GM12864 (cell line): ENCODE measurements at regions not wholly inside any gene's neighbourhood (a gene's known extent, or its start where the extent isn't known, plus 50 kb on each side); places are given as distances from the start of the nearest gene placed in this dataset.

Experiments used
- DNase-seq: peaks from one replicate; pipeline ENCODE4 v3.0.0-alpha.2; 2011; ENCODE audit warnings: low read depth
- H3K4me3 ChIP-seq: 2 replicates; pipeline ENCODE4 v1.5.1; 2011; ENCODE audit warnings: mild to moderate bottlenecking, low read depth, low read length, control low read depth
- TF ChIP-seq, protein P1 (sequence below): IDR thresholded peaks from 2 replicates; pipeline ENCODE4 v1.5.1; 2011; ENCODE audit warnings: low read depth, mild to moderate bottlenecking, moderate library complexity, low read length, control low read depth, inconsistent platforms; ENCODE audit errors: missing control alignments

DNA sequence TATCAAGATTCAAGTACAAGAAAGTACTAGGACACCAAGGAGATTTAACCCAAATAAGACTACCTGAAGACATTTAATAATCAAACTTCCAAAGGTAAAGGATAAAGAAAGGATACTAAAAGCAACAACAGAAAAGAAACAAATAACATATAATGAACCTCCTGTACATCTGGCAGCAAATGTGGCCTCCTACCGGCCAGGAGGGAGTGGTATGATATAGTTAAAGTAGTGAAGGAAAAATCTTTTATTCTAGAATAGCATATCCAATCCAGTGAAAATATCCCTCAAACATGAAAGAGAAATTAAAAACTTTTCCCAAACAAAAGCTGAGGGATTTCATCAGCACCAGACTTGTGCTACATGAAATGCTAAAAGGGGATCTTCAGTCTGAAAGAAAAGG, 104.7 kb upstream of the GUCY1A2 start:
- no peak overlapping the region for H3K4me3 ChIP-seq
- no peak for DNase-seq
- TF ChIP-seq, protein P1, sequence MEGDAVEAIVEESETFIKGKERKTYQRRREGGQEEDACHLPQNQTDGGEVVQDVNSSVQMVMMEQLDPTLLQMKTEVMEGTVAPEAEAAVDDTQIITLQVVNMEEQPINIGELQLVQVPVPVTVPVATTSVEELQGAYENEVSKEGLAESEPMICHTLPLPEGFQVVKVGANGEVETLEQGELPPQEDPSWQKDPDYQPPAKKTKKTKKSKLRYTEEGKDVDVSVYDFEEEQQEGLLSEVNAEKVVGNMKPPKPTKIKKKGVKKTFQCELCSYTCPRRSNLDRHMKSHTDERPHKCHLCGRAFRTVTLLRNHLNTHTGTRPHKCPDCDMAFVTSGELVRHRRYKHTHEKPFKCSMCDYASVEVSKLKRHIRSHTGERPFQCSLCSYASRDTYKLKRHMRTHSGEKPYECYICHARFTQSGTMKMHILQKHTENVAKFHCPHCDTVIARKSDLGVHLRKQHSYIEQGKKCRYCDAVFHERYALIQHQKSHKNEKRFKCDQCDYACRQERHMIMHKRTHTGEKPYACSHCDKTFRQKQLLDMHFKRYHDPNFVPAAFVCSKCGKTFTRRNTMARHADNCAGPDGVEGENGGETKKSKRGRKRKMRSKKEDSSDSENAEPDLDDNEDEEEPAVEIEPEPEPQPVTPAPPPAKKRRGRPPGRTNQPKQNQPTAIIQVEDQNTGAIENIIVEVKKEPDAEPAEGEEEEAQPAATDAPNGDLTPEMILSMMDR, result no peak

DNA sequence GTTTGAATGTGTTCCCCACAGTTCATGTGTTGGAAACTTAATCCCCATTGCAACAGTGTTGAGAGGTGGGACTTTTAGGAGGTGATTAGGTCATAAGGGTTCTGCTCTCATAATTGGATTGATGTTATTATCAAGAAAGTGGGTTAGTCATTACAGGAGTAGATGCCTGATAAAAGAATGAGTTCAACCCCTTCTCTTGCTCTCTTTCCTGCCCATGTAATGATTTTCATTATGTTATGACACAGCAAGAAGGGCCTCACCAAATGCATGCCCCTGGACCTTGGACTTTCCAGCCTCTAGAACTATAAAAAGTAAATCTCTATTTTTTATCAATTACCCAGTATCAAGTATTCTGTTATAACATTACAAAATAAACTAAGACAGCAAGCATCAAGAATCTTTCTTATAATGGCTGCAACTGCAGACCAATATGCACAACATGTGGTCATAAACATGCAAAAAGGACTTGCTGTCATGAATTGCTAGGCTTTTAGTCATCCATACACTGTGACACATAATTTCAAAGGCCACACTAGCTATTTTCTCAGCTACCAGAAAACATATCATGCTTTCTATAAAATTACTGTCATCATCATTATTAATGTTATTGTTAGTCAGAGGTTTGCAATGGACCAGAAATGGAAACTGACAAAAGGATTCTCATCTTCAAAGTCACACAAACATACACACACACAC, 99.9 kb upstream of the GUCY1A2 start:
- no peak for DNase-seq
- TF ChIP-seq, protein P1, result no peak
- H3K4me3 ChIP-seq, result no peak overlapping the region

DNA sequence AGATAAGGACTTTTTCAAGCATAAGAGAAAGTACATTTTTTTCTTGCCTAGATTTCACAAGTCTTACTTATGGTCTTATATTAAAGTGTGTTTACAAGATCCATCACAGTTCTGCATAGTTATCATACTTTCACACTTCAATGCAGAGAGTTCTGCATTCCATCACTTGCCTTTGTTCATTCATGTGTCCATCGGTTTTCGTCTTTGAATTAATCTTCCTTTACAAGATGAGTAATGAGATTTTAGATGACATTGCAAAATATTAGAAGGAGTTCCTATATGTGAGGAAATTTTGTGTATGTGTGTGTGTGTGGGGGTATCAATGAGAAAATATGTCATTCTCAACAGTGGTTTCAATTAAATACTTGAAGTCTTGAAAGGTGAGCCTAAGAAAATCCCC, 98.1 kb upstream of the GUCY1A2 start:
- no peak overlapping the region for H3K4me3 ChIP-seq
- TF ChIP-seq, protein P1, result no peak
- no peak for DNase-seq

DNA sequence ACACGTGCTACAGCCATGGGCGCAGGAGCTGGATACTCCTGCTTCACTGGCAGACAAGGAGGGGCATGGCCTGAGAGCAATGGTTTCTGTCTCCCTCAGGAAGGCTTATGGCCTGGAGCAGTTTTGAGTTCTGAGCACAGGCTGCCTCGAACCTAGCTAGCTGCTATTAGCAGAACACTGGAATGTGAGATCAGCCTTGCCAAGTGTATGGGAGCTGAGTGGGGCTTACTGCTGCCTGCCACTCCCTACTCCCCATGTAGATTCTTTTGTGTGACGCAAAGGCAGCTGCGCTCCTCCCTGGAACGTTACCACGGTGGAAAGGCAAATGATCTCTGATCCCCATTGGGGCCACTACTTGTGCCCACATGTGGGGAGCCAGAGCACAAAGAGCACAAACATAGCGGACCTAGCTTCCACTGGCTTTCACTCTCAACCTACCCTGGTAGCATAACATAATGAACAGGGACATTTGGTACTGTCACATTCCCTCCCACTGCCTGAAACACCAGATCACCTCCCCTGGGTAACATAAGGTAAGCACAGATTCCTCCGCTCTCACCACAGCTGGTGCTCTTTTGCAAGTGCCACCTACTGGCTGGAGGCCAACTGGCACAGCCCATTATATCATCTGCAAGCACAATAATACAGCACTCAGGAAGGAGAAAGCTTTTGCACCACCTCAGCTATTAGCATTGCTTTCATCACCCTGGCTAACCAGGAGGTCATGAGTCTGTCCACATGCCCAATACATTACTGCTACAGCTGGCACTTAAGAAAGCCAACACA, 84.6 kb upstream of the GUCY1A2 start:
- TF ChIP-seq, protein P1, result no peak
- DNase-seq, result no peak
- no peak overlapping the region for H3K4me3 ChIP-seq

DNA sequence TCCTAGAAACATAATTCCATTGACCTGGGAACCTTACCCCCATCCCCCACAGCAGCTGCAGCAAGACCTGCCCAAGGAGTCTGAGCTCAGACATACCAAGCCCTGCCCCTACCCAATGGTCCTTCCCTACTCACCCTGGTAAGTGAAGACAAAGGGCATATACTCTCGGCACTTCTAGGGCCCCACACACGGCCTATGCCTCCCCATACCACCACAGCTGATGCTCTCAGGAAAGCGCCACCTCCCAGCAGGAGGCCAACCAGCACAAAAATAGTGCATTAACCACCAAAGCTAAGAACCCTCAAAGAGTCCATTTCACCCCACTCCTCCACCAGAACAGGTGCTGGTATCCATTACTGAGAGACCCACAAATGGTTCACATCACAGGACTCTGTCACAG, 74.4 kb upstream of the GUCY1A2 start:
- DNase-seq, result no peak
- H3K4me3 ChIP-seq, result no peak overlapping the region
- TF ChIP-seq, protein P1, result no peak

DNA sequence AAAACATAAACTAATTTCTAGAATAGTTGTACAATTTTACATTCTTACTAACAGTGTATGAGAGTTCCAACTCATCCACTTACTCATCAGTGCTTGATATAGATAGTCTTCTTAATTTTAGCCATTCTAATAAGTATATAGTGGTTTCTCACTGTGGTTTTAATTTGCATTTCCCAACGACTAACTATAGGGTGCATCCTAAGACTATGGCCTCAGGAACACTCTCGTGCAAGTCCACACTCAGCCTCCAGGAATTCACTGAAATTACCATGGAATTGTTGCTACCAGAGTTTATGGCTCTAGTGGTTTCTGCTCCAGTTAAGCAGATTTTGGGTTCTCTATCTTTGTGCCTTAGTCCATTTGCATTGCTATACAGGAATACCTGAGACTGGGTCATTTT, 60.1 kb upstream of the GUCY1A2 start:
- TF ChIP-seq, protein P1, result no peak
- no peak for DNase-seq
- no peak overlapping the region for H3K4me3 ChIP-seq

DNA sequence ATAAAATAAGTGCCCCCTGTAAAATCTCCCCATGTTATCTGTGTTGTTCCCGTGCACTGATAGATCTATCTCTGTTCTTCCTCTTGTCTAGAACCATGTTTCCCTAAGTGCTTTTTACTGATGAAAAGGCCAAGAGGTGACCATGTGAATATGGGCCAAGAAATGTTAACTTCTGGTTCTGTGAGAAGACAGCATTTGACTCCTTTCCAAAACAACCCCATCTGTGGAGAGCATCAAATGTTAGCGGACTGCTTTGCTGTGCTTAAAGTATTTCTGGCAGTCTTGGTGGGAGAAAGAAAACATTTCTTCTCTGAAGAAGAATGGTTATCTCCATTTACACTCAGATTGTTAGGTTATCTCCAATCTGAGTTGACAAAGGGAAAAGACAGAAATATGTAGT, 58.6 kb upstream of the GUCY1A2 start:
- H3K4me3 ChIP-seq, result no peak overlapping the region
- DNase-seq, result no peak
- TF ChIP-seq, protein P1, result no peak
